ENCODE measurements at regions not wholly inside any gene's neighbourhood (a gene's known extent, or its start where the extent isn't known, plus 50 kb on each side); places are given as distances from the start of the nearest gene placed in this dataset.

GRCh38 chr10:130636313-130636930 is 500.2 kb downstream of the GLRX3 start:
- DNase-seq = no peak

DNA sequence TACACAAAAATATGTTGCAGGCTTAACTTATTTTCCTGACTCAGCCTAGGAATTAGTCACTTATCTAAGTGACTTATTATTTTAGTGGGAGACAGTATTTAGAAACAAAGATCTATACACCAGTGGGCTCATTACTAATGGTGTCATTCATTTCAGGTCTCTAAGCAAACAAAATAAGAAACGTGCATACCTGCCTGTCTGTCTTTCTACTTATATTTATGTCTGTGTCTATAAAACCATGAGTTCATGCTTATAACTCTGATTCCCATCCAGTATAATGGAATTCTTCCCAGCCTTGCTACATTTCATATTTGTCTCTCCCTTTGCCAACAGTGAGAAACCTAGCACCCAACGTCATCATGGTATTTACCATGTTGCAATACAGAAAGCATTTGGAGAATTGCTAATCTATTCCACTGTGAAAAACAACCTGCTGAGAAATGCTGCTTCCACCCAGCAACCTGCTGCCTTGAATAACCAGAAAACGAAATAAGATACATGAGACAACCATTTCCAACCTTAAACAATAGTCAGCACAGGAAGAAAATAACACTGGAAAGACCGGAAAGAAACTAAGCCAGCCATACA is 501.0 kb downstream of the GLRX3 start:
- peak; percentile 1 for DNase-seq

DNA sequence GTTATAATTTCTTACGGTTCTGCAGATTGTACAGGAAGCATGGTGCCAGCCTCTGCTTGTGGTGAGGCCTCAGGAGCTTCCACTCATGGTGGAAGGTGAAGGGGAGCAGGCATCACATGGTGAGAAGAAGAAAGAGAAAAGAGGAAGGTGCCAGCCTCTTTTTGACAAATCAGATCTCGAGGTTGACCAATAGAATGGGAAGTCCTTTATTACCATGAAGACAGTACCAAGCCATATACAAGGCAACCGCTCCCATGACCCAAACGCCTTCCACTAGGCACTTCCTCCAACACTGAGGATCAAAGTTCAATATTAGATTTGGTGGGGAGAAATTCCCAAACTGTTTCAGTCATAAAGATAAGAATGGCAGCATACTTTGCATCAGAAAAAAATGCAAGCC is 502.8 kb downstream of the GLRX3 start:
- no peak for DNase-seq

GRCh38 chr10:130642926-130643325 is 506.7 kb downstream of the GLRX3 start:
- DNase-seq = no peak

DNA sequence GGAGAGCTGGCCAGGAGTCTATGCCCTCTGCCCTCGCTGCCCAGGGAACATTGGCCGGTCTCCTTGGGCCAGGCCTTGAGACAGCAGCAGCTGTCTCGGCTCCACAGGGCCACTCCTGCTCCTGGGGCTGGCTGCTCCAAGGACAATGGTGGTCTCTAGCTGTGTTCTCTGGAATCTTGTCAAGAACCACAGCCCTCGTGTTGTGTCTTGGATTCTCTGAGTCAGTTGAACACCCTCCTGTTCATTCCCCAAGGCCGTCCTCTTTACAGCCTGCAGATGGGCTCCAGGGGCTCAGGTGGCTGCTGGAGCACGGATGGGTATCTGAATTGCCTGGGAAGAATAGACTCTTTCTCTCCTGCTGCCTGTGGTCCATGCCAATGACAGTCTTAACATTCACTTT is 511.1 kb downstream of the GLRX3 start:
- peak; percentile 11 for DNase-seq

DNA sequence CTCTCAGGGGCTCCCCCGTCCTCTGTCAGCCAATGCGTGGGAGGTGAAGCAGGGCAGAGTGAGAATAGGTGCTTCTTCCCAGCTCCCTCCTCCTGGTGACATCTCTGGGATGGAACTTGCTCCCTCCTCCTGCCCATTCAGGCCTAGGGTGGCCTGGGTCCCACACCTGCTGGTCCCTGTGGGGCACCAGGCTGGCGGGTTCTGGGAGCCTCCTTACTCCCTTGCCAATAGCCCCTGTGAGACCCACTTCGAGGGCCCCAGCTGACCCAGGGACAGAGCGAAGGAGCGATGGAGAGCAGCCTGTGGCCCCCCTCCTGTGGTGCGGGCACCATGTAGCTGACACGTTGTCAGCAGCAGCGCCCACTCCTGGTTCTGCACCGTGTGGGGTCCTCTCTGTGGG is 512.6 kb downstream of the GLRX3 start:
- no peak for DNase-seq

DNA sequence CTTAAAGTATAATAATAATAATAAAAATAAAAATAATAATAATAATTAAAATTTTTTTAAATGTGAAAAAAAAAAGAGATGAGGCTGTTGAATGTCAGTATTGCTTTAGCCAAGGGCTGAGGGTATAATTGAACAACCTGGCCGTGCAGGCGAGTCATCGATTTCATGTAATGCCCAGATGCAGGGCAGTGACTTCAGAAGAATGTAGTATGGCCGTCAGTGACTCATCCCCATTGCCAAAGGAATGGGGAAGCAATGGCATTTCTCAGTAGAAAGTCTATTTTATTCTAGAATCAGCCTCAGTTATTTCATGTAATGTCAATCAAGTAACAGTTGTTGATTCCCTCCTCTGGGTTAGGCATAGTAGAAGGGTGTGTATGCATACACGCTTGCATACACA is 516.4 kb downstream of the GLRX3 start:
- no peak for DNase-seq

DNA sequence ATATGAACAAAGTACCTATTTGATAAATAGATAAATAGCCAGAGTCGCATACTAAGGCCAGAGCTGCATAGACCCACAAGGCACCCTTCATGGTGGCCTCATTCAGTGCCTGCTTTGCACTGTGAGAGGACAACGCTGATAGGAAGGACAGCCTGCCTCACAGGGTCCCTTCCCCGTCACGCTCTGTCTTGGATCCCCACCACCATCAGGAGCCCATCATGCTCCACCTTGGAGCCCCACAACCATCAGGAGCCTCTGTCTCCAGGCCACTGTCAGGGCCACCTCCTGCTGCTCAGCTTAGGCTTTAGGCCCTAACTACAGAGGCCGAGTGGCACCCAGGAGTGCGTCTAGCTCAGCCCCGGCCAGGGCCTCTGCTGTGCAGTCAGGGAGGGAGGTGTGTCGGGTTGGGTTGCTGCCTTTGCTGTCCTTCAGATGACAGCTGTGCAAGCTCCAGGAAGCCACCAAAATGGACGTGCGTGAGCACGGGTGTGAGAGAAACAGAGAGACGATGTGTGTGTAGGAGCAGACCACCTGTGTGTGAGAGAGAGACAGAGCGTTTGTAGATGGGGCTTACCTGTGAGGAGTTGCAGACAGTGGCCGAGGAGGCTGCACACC is 516.9 kb downstream of the GLRX3 start:
- no peak for DNase-seq

DNA sequence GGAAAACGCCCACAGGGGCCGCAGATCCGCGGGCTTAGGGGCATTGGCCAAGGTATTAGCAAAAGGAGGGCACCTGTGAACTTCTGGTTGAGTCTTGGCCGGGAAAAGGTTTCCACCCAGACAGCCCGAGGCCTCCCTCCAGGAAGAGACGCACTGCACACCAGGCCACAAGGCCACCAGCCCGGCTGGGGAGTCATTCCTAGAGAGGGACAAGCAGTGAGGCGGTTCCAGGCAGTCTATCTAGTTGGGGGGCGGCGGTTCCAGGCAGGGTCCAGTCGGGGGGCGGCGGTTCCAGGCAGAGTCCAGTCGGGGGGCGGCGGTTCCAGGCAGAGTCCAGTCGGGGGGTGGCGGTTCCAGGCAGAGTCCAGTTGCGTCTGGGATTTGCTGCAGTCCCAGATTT is 518.5 kb downstream of the GLRX3 start:
- no peak for DNase-seq

GRCh38 chr10:130655313-130656186 is 519.4 kb downstream of the GLRX3 start:
- no peak for DNase-seq

DNA sequence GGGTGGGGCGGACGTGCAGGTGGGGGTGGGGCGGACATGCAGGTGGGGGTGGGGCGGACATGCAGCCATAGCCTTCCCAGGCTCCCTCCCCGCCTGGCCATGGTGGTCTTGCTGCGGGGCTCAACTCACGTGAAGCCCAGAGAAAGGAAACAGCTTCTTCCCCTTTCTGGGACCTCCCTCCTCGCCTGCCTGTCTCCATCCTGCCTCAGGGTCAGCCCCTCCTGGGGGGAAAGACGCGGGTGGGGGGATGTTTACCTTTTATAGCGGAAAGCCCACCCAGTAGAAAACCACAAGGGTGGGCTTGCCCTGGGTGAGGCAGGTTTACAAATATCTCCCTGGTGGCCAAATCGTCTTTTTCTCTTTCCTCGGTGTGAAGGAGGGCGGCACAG is 520.0 kb downstream of the GLRX3 start:
- no peak for DNase-seq

- no peak for DNase-seq
Observed at GRCh38 chr10:130656582-130657133, 520.5 kb downstream of the GLRX3 start.

- DNase-seq = no peak
Observed at GRCh38 chr10:130658687-130659290, 522.6 kb downstream of the GLRX3 start.

GRCh38 chr10:130659528-130659927 is 523.3 kb downstream of the GLRX3 start:
- DNase-seq = no peak

DNA sequence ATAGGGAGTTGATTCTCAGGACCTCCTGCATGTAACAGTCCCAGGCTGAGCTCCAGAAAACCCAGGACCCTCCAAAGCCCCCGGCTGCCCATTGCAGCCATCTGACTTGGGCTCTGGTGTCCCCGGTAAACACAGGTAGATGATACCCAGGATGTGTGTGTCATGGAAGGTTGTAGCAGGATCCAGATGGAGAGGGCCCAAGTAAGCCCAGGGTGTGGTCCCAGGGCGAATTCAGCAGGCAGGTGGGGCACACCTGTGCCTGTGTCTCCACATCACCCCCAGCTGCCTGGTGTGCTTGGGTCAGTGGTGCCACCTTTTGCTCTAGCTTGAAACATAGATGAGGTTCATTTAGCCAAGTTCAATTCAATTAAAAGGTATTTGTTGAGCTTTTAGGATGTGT is 524.1 kb downstream of the GLRX3 start:
- DNase-seq = no peak

GRCh38 chr10:130661419-130661818 is 525.2 kb downstream of the GLRX3 start:
- no peak for DNase-seq

DNA sequence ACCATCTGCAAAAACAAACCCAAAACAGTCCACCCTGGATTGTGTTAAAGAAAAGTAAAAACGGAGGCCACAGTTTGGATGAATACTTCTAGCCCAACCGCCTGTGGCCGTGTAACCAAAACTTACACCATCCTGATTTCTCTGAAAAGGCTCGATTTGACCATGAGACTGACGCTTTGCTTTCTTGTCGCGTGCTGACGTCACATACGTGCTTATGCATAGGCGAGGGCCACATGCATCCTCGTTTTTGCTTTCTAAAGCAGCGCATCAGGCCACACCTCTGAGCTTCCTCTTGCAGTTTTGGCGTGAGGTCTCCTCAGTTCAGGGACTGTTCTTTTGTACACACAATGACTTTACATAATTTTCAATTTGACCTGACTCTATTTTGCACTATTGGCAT is 526.6 kb downstream of the GLRX3 start:
- DNase-seq = no peak

DNA sequence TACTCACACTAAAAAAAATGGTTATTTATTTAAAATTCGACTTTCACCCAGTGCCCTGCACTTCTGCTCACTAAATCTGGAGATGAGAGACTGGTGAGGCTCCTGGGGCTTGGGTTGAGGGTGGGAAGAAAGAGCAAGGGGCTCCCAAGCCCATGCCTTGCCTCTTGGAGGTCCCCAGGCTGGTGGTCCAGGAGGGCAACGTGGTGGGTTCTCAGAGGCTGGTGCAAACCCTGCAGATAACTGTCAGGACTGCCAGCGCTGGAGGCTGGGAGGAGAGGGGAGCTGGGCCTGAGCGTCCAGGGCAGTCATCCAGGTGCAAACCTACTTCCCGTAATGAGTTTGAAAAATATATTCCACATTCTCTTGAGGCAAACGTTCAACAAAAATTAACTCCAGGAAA is 528.3 kb downstream of the GLRX3 start:
- DNase-seq = no peak

- DNase-seq = no peak
Observed at GRCh38 chr10:130666215-130666614, 530.0 kb downstream of the GLRX3 start.

DNA sequence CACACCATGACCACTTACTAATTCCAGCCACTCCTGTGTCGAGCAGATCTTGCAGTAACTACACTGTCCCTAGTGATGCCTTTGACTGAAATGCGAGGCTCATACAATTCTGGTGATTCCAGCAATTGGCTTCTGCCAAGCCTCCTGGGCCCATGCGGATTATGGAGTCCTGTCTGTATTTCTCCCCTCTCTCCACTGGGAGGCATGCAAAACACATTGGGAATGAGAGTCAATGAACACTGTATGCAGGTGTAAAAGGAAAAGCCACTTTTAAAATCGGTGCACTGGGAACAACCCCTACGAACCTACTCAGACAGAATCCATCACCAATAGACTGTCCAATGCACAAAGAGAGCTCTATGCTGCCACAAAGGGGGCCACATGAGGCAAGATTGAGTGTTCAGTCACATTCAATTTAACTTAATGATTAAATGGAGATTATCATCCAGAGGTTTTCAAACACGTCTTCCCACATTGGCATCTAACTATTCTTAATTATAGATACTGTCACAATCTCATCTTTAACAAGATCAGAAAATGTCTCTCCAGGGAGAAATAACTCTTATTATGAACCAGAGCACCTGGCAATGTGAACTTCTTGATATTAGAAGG is 550.6 kb downstream of the GLRX3 start:
- peak; percentile 19 for DNase-seq

GRCh38 chr10:130687566-130687965 is 551.4 kb downstream of the GLRX3 start:
- DNase-seq = no peak

Data from NCI-H2171 treated with DMSO at 0.1 percent for 48 hours (cell line).